K562 (cell line): ENCODE measurements at regions not wholly inside any gene's neighbourhood (a gene's known extent, or its start where the extent isn't known, plus 50 kb on each side); places are given as distances from the start of the nearest gene placed in this dataset.

Experiments used
- ATAC-seq: fragments of 200-7000 bp; cut with Tn5 transposase; 3 replicates; pipeline ENCODE4 v1.9.1; 2020; ENCODE audit warnings: moderate library complexity
- BruUV-seq: library from RNA; stranded (reverse); fragments of 400-500 nt; replicated peaks from 2 replicates; lab custom pipeline; 2021; lab: Mats Ljungman, UMichigan
- CTCF ChIA-PET: fragments of 300-600 bp; formaldehyde crosslinking; extraction: SDS; loops from one replicate; lab custom pipeline; 2021; ENCODE audit warnings: low intra/inter-chr PET ratio; lab: Yijun Ruan, JAX
- POLR2A ChIA-PET: fragments of 300-600, 350-650 bp; sonication (Branson Sonifier 250); formaldehyde crosslinking; extraction: SDS; loops from one replicate; lab custom pipeline; 2021; ENCODE audit warnings: antibody characterized with exemption, inconsistent platforms; lab: Yijun Ruan, JAX
- DNase-seq, 4 experiments: peaks; one replicate each; pipeline versions ENCODE4 v3.0.0 to v3.0.0-alpha.2; 2011 to 2018; ENCODE audit warnings: low spot score in 3 of 4, mixed read lengths in 3 of 4; ENCODE audit errors: extremely low read depth in 1 of 4
- FAIRE-seq: peaks from 2 replicates; lab custom pipeline; 2011; peaks lifted over from hg19 to GRCh38; lab: Jason Lieb, UNC
- H2AFZ ChIP-seq: 2 replicates; pipeline ENCODE4 v1.6.0; 2011; ENCODE audit warnings: low read depth, low read length, control low read depth, inconsistent platforms
- H3K27ac ChIP-seq: fragments of 200-600 bp; 3 replicates; pipeline ENCODE4 v1.8.0; 2011; ENCODE audit warnings: low read depth, mild to moderate bottlenecking, control low read depth, inconsistent platforms, low read length, moderate library complexity, mixed read lengths; ENCODE audit errors: extremely low read depth
- H3K27me3 ChIP-seq, 2 experiments: fragments of 300-600 bp in 1 of 2; 2 replicates in 1 of 2; 3 replicates in 1 of 2; pipeline versions ENCODE4 v1.6.0 to v1.8.0; 2011; ENCODE audit warnings: inconsistent platforms in 2 of 2, low read length in 2 of 2, mild to moderate bottlenecking in 1 of 2, mixed read lengths in 1 of 2, moderate library complexity in 1 of 2; ENCODE audit not compliant: control insufficient read depth in 2 of 2, insufficient read depth in 2 of 2
- H3K36me3 ChIP-seq: fragments of 300-600 bp; 3 replicates; pipeline ENCODE4 v1.8.0; 2011; ENCODE audit warnings: mild to moderate bottlenecking, low read length, inconsistent platforms; ENCODE audit not compliant: control insufficient read depth, insufficient read depth
- H3K4me1 ChIP-seq, 2 experiments: fragments of 200-600 bp in 1 of 2; replicated peaks in 1 of 2; 2 replicates in 1 of 2; 3 replicates in 1 of 2; pipeline versions ENCODE4 v1.5.1 to v1.8.0; 2011; ENCODE audit warnings: inconsistent platforms in 2 of 2, low read length in 2 of 2, mild to moderate bottlenecking in 1 of 2, mixed read lengths in 1 of 2, moderate library complexity in 1 of 2; ENCODE audit not compliant: control insufficient read depth in 2 of 2, insufficient read depth in 2 of 2
- H3K4me2 ChIP-seq: 2 replicates; pipeline ENCODE4 v1.6.1; 2011; ENCODE audit warnings: low read length, control low read depth, inconsistent platforms, mixed read lengths; ENCODE audit not compliant: insufficient read depth
- H3K4me3 ChIP-seq: fragments of 200-600 bp; sonication (generic), shearing (Covaris generic); 2 replicates; pipeline ENCODE4 v1.5.1; 2016; ENCODE audit warnings: control low read depth, inconsistent platforms
- H3K79me2 ChIP-seq: fragments of 200-600 bp; 3 replicates; pipeline ENCODE4 v1.8.0; 2011; ENCODE audit warnings: low read length, inconsistent platforms; ENCODE audit not compliant: control insufficient read depth, insufficient read depth
- H3K9ac ChIP-seq, 2 experiments: 2 replicates each; pipeline versions ENCODE4 v1.6.0 to v1.6.1; 2011; ENCODE audit warnings: low read depth in 2 of 2, low read length in 2 of 2, control low read depth in 1 of 2, inconsistent platforms in 1 of 2, mild to moderate bottlenecking in 1 of 2, mixed read lengths in 1 of 2; ENCODE audit not compliant: insufficient read depth in 1 of 2
- H3K9me1 ChIP-seq: one replicate; pipeline ENCODE4 v1.6.0; 2011; ENCODE audit warnings: inconsistent platforms, mild to moderate bottlenecking, low read length, moderate library complexity; ENCODE audit not compliant: control insufficient read depth, insufficient read depth
- H3K9me3 ChIP-seq: replicated peaks from 2 replicates; pipeline ENCODE4 v1.5.1; 2011; ENCODE audit warnings: low read depth, low read length, inconsistent platforms; ENCODE audit not compliant: control insufficient read depth, insufficient read depth
- H4K20me1 ChIP-seq: replicated peaks from 2 replicates; pipeline ENCODE4 v1.6.1; 2011; ENCODE audit warnings: low read length, inconsistent platforms, mixed read lengths; ENCODE audit not compliant: control insufficient read depth, insufficient read depth
- ARID1B ChIP-seq: fragments of 450-650 bp; IDR thresholded peaks from 2 replicates; pipeline ENCODE4 v1.6.1; 2016; ENCODE audit warnings: antibody characterized with exemption, mild to moderate bottlenecking, inconsistent platforms
- ELF2 ChIP-seq: fragments of 250-450 bp; sonication (Bioruptor Pico); IDR thresholded peaks from 2 replicates; pipeline ENCODE4 v1.5.0; 2021; ENCODE audit warnings: mild to moderate bottlenecking
- KAT8 ChIP-seq: fragments of 450-650 bp; IDR thresholded peaks from 2 replicates; pipeline ENCODE4 v1.6.1; 2016; ENCODE audit warnings: low read depth, mild to moderate bottlenecking
- KDM1A ChIP-seq, 2 experiments: fragments of 450-650 bp; IDR thresholded peaks; 2 replicates each; pipeline ENCODE4 v1.6.1; 2016; ENCODE audit warnings: mild to moderate bottlenecking in 2 of 2
- MCM2 ChIP-seq: fragments of 450-650 bp; IDR thresholded peaks from 2 replicates; pipeline ENCODE4 v1.6.1; 2017; ENCODE audit warnings: low read depth, mild to moderate bottlenecking
- MTA3 ChIP-seq: fragments of 450-650 bp; formaldehyde crosslinking; IDR thresholded peaks from 2 replicates; pipeline ENCODE4 v1.6.1; 2017; ENCODE audit warnings: mild to moderate bottlenecking, borderline replicate concordance
- NFE2L1 ChIP-seq: fragments of 450-650 bp; IDR thresholded peaks from 2 replicates; pipeline ENCODE4 v1.6.1; 2016; ENCODE audit warnings: missing genetic modification characterization, low read depth, mild to moderate bottlenecking, missing compliant biosample characterization, moderate library complexity, borderline replicate concordance
- SNIP1 ChIP-seq: fragments of 450-650 bp; IDR thresholded peaks from 2 replicates; pipeline ENCODE4 v1.7.1; 2017; ENCODE audit warnings: low read depth, mild to moderate bottlenecking
- ZFP1 ChIP-seq: fragments of 450-650 bp; formaldehyde crosslinking; IDR thresholded peaks from 2 replicates; pipeline ENCODE4 v1.4.0; 2020; ENCODE audit warnings: mild to moderate bottlenecking, mixed read lengths
- ZFPM2 ChIP-seq: fragments of 250-450 bp; sonication (Bioruptor Pico); IDR thresholded peaks from 2 replicates; pipeline ENCODE4 v1.5.1; 2022; ENCODE audit warnings: mild to moderate bottlenecking
- WGBS: fragments of 100-300 bp; shearing (Covaris generic); methylation state at CpG from one replicate; pipeline ENCODE4 v1.1.6; 2016; ENCODE audit warnings: low coverage, mixed read lengths; ENCODE audit not compliant: insufficient coverage; ENCODE audit errors: missing lambda C conversion rate; 5-methylcytosine and 5-hydroxymethylcytosine counted together
- in situ Hi-C: fragments of 300-500 bp; cut with MboI; formaldehyde crosslinking; loops from 4 replicates; pipeline ENCODE4 v1.15.0; 2018; ENCODE audit warnings: inconsistent platforms, mixed read lengths
- intact Hi-C: fragments of 100-400 bp; cut with micrococcal nuclease; formaldehyde crosslinking; loops from 2 replicates; pipeline ENCODE4 v1.14.2; 2022
- TF ChIP-seq, protein P1 (sequence below): fragments of 450-650 bp; IDR thresholded peaks from 2 replicates; pipeline ENCODE4 v1.6.1; 2016; ENCODE audit warnings: missing biosample characterization, missing genetic modification characterization
- TF ChIP-seq, protein P2 (sequence below): fragments of 450-650 bp; IDR thresholded peaks from 2 replicates; pipeline ENCODE4 v1.6.1; 2017; ENCODE audit warnings: mild to moderate bottlenecking, moderate library complexity

GRCh38 chr10:93166134-93166533 is 92.4 kb downstream of the CYP26A1 start:
- Histone ChIP-seq H3K4me3 (no peak overlapping the region), H3K4me2 (no peak overlapping the region), H3K9me3 (no peaks in the 10 kb centered on the region), H3K36me3 (no peaks in the 10 kb centered on the region), H3K4me1 (no peaks in the 10 kb centered on the region), H3K27ac (no peak overlapping the region), H3K9me1 (no peaks in the 10 kb centered on the region), H4K20me1 (no peaks in the 10 kb centered on the region), H3K9ac (no peak overlapping the region), H3K79me2 (no peaks in the 10 kb centered on the region), H3K27me3 (no peaks in the 10 kb centered on the region), H2AFZ (no peak overlapping the region)
- 4% methylated on average over 3 of the region's 4 CpGs for WGBS
- no peak for DNase-seq
- POLR2A ChIA-PET: interaction anchor here (0.8 kb wide), 1 partner anchor 951 kb away, joined by 3 read pairs; no protein-coding TSS in a partner anchor
- TF ChIP-seq ZFPM2 (CRISPR knock-in tag): no peak
- TF ChIP-seq NFE2L1 (tag): no peak
- TF ChIP-seq MCM2: no peak
- no peak for TF ChIP-seq KAT8
- no peak for TF ChIP-seq ELF2
- TF ChIP-seq MTA3: no peak
- TF ChIP-seq ZFP1: no peak
- no peak for TF ChIP-seq ARID1B
- TF ChIP-seq KDM1A (IDR thresholded peaks at IDR 0.05): no peak
- no peak for TF ChIP-seq SNIP1
- TF ChIP-seq, protein P1, sequence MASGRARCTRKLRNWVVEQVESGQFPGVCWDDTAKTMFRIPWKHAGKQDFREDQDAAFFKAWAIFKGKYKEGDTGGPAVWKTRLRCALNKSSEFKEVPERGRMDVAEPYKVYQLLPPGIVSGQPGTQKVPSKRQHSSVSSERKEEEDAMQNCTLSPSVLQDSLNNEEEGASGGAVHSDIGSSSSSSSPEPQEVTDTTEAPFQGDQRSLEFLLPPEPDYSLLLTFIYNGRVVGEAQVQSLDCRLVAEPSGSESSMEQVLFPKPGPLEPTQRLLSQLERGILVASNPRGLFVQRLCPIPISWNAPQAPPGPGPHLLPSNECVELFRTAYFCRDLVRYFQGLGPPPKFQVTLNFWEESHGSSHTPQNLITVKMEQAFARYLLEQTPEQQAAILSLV (tag): no peak
- TF ChIP-seq, protein P2, sequence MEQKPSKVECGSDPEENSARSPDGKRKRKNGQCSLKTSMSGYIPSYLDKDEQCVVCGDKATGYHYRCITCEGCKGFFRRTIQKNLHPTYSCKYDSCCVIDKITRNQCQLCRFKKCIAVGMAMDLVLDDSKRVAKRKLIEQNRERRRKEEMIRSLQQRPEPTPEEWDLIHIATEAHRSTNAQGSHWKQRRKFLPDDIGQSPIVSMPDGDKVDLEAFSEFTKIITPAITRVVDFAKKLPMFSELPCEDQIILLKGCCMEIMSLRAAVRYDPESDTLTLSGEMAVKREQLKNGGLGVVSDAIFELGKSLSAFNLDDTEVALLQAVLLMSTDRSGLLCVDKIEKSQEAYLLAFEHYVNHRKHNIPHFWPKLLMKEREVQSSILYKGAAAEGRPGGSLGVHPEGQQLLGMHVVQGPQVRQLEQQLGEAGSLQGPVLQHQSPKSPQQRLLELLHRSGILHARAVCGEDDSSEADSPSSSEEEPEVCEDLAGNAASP: no peak
- intact Hi-C loops: no loop called here
- ATAC-seq: no peak
- CTCF ChIA-PET: no interaction called here
- BruUV-seq: no TSS peak
- FAIRE-seq: no peak
- in situ Hi-C loops: no loop called here
